ENCODE measurements at regions not wholly inside any gene's neighbourhood (a gene's known extent, or its start where the extent isn't known, plus 50 kb on each side); places are given as distances from the start of the nearest gene placed in this dataset.

GRCh38 chr2:67267241-67267640 is 129.9 kb upstream of the ETAA1 start:
- ATAC-seq (no peak), DNase-seq (no peak)
- intact Hi-C loops (cut with micrococcal nuclease) = no loop called here
- Mint-ChIP-seq H3K36me3 (ENCODE audit: low read depth) (no peaks in the 10 kb centered on the region), H3K27me3 (peaks cover 5% of the 10 kb centered on the region), H3K4me3 (no peak overlapping the region), H3K9me3 (no peaks in the 10 kb centered on the region), H3K27ac (no peak overlapping the region), H3K4me1 (ENCODE audit: low read depth) (no peaks in the 10 kb centered on the region)
- ChIA-PET CTCF (no interaction called here), POLR2A (no interaction called here)
- TF ChIP-seq, protein P1, sequence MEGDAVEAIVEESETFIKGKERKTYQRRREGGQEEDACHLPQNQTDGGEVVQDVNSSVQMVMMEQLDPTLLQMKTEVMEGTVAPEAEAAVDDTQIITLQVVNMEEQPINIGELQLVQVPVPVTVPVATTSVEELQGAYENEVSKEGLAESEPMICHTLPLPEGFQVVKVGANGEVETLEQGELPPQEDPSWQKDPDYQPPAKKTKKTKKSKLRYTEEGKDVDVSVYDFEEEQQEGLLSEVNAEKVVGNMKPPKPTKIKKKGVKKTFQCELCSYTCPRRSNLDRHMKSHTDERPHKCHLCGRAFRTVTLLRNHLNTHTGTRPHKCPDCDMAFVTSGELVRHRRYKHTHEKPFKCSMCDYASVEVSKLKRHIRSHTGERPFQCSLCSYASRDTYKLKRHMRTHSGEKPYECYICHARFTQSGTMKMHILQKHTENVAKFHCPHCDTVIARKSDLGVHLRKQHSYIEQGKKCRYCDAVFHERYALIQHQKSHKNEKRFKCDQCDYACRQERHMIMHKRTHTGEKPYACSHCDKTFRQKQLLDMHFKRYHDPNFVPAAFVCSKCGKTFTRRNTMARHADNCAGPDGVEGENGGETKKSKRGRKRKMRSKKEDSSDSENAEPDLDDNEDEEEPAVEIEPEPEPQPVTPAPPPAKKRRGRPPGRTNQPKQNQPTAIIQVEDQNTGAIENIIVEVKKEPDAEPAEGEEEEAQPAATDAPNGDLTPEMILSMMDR (IDR thresholded peaks at IDR 0.05) = no peak

DNA sequence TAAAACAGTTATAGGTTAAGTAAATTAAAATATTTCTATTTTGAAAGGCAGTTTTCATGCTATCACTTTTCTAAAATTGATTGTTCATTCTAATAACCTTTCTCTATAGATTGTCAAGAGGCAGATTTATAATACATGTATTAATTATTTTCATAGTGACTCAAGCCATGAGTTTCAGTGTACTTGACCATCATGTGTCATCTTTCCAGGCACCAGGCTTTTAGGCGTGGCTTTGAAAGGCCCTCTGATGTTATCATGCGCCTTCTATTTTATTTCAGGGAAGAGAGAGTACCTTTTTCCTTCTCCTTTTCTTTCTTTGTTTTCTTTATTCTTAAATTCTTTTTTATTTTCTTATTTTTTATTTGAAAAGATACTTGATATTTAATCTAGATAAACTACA is 128.3 kb upstream of the ETAA1 start:
- TF ChIP-seq, protein P1 (IDR thresholded peaks at IDR 0.05) = no peak
- ATAC-seq (no peak), DNase-seq (no peak)
- Mint-ChIP-seq H3K4me3 (no peak overlapping the region), H3K27me3 (peaks cover 5% of the 10 kb centered on the region), H3K9me3 (no peaks in the 10 kb centered on the region), H3K36me3 (ENCODE audit: low read depth) (no peaks in the 10 kb centered on the region), H3K4me1 (ENCODE audit: low read depth) (no peaks in the 10 kb centered on the region), H3K27ac (no peak overlapping the region)
- POLR2A ChIA-PET = no interaction called here
- CTCF ChIA-PET = no interaction called here
- intact Hi-C loops (cut with micrococcal nuclease) = no loop called here

GRCh38 chr2:67272195-67272594 is 124.9 kb upstream of the ETAA1 start:
- no peaks in the 10 kb centered on the region for H3K36me3 Mint-ChIP-seq (ENCODE audit: low read depth)
- no peaks in the 10 kb centered on the region for H3K4me1 Mint-ChIP-seq (ENCODE audit: low read depth)
- no peak overlapping the region for H3K27ac Mint-ChIP-seq
- ChIA-PET POLR2A (no interaction called here), CTCF (no interaction called here)
- no peak overlapping the region for H3K4me3 Mint-ChIP-seq
- H3K27me3 Mint-ChIP-seq = peaks cover 3% of the 10 kb centered on the region
- intact Hi-C loops (cut with micrococcal nuclease) = no loop called here
- DNase-seq = no peak
- TF ChIP-seq, protein P1 (IDR thresholded peaks at IDR 0.05) = no peak
- no peak for ATAC-seq
- H3K9me3 Mint-ChIP-seq = no peaks in the 10 kb centered on the region

DNA sequence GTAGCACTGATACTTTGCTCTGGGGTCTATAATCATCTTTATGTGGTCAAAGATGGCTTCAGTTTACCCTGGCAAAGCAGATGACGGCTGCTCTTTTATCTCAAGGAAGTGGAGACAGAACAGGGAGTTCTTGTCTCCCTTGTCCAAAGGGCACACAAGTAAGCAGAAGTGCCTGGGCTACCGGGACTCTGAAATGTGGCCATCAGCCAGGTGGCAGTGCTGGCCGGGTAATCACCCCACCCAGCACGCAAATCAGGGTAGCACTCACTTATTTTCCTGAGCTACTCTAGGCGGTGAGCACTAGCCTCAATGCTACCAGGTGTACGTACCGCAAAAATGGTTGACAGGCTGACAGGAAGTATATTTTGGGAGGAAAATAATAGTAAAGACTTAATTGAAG is 119.7 kb upstream of the ETAA1 start:
- ChIA-PET CTCF (no interaction called here), POLR2A (no interaction called here)
- Mint-ChIP-seq H3K36me3 (ENCODE audit: low read depth) (no peaks in the 10 kb centered on the region), H3K4me1 (ENCODE audit: low read depth) (no peaks in the 10 kb centered on the region), H3K27me3 (peaks cover 1% of the 10 kb centered on the region), H3K4me3 (no peak overlapping the region), H3K9me3 (no peaks in the 10 kb centered on the region), H3K27ac (no peak overlapping the region)
- ATAC-seq (no peak), DNase-seq (no peak)
- TF ChIP-seq, protein P1 (IDR thresholded peaks at IDR 0.05) = no peak
- intact Hi-C loops (cut with micrococcal nuclease) = no loop called here

DNA sequence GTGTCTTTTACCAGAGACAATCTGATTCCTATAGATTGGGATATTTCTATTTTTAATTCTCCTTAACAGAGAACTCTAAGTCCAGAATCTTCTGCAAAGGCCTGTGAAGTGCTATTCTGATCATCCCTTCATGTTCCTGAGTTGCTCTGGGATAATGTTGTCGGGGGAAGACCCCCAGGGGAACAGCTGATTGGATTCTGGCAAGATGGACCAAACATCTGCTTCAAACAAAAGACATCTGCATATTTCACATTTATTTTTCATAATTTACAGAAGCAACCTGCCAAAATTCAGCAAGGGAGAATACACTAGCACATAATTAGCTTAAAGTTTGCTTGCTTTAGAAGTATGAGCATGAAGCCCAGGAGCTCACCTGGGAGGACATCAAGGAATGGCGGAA is 116.0 kb upstream of the ETAA1 start:
- intact Hi-C loops (cut with micrococcal nuclease) = no loop called here
- TF ChIP-seq, protein P1 (IDR thresholded peaks at IDR 0.05) = no peak
- DNase-seq (no peak), ATAC-seq (no peak)
- CTCF ChIA-PET = no interaction called here
- Mint-ChIP-seq H3K4me1 (ENCODE audit: low read depth) (no peaks in the 10 kb centered on the region), H3K36me3 (ENCODE audit: low read depth) (no peaks in the 10 kb centered on the region), H3K27me3 (peaks cover 1% of the 10 kb centered on the region), H3K4me3 (no peak overlapping the region), H3K9me3 (no peaks in the 10 kb centered on the region), H3K27ac (no peak overlapping the region)
- POLR2A ChIA-PET = no interaction called here

Measured in activated CD8-positive, alpha-beta T cell treated with anti-CD3 and anti-CD28 coated beads for 36 hours (primary cell).